GM21381 (cell line): ENCODE measurements at regions not wholly inside any gene's neighbourhood (a gene's known extent, or its start where the extent isn't known, plus 50 kb on each side); places are given as distances from the start of the nearest gene placed in this dataset.

Source experiments
- ATAC-seq: cut with Tn5 transposase; IDR thresholded peaks from one replicate; pipeline ENCODE4 v1.9.1; 2021; ENCODE audit warnings: mild to moderate bottlenecking, moderate library complexity; ENCODE audit not compliant: unreplicated experiment

- ATAC-seq: no peak
Observed at GRCh38 chr1:177490036-177490639, 319.4 kb downstream of the BRINP2 start.

- no peak for ATAC-seq
Observed at GRCh38 chr1:177488722-177489121, 318.0 kb downstream of the BRINP2 start.

GRCh38 chr1:177487481-177487880, 316.7 kb downstream of the BRINP2 start:
- ATAC-seq: no peak

GRCh38 chr1:177480741-177481305, 310.1 kb downstream of the BRINP2 start:
- ATAC-seq: no peak

DNA sequence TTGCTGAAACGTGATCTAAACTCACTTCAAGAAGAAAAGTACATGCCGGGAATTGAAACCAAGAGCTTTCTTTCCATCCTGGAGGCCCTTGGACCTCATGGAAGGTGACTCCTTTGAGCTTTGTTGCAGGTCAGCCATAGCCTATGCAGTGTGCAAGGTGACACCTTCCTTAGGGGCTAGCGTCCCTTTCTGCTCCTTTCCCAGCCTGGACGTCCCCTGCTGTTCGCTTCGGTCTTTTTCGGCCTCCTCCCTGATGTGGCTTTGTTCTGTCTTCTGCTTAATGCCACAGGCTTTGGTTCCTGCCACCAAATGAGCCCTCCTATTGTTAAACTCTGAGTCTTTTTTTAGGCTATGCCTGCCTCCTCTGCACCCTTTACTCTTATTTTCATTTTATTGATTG, 308.8 kb downstream of the BRINP2 start:
- no peak for ATAC-seq

- ATAC-seq: no peak
Observed at GRCh38 chr1:177476676-177477075, 305.9 kb downstream of the BRINP2 start.

DNA sequence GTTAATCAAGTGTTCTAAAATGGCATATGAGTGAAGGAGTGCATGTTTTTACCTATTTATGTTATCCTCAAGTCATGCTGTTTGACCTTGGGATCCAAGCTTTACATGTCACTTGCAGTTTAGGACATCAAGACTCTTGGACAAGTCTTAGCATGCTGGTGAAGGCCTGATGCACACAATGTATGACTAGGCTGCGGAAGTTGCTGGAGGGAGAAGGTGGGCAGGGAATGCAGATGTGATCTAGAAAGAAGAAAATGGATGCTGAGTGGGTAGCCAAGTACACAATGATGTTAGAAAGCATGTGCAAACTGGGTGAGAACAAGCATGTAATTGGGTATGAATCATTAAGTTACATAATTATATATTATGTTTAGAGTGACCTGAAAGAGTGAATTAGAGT, 301.8 kb downstream of the BRINP2 start:
- no peak for ATAC-seq

- ATAC-seq: no peak
Observed at GRCh38 chr1:177471244-177471643, 300.5 kb downstream of the BRINP2 start.

DNA sequence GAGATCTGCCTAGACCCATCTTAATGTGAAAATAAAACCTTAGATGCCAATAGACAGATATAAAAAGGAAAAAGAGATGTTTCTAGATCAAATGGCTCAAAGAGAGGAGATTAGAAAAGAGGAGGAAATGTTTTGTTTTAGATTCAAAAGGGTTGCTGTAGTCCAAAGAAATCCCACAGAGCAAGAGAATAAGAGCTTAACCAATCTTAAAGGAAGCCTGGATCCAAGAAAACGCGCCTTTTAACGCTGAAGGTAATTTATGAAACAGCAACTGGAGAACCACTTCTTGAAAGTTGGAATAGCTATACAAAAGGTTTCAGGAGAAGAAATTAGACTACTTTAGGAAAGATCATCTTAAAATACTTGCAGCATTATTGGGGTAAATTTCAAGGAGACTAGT, 298.8 kb downstream of the BRINP2 start:
- ATAC-seq: no peak

DNA sequence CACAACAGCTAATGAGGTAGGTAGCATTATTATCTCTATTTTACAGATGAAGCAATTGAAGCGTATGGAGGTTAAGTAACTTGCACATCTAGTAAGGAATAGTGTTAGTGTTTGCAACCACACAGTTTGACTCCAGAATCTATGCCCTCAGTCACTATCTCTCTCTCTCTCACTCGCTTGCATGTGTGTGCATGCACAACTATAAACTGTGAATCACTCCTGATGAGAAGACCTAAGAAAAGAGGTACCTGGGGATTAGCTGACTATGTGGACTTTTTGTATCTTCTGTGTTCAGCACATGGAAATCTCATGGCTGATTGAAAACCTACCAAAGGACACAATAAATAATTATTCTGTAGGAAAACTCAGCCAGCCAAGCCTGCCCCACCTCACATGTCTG, 295.5 kb downstream of the BRINP2 start:
- no peak for ATAC-seq

DNA sequence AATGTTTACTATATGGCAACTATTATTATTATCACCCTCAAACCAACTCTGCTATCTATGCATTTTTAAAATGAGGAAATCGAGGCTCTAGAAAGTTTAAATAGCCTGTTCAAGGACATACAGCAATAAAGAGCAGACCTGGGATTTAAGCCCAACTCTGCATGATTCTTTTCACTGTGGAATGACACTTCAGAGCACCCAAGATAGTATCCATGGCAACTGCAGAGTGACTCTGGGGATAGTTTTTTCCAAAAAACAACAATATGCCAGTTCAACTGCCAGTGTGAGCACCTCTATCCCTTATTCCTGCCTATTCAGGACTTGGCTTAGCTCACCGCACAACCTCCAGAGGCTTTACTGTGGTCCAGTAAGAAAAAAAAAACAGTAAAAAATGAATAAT, 293.9 kb downstream of the BRINP2 start:
- ATAC-seq: no peak

DNA sequence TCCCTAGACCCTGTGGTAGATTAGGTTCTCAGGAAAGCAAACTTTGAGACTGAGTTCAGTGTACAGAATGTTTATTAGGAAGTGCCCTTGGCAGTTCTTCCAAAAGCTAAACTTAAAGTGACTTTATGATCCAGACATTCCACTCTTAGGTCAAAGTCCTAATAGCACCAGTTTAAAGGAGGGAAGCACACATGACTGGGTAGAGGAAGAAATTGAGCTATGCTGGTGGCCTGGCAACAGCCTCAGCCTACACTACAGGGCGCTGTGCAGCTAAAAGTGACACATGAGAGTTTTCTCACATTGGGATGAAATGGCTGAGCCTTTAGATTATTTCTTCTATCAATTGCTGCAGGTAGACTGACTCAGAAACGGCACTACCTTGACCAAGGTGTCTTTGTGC, 280.4 kb downstream of the BRINP2 start:
- ATAC-seq: no peak

- ATAC-seq: no peak
Observed at GRCh38 chr1:177448652-177449357, 278.0 kb downstream of the BRINP2 start.

- no peak for ATAC-seq
Observed at GRCh38 chr1:177448036-177448615, 277.4 kb downstream of the BRINP2 start.

DNA sequence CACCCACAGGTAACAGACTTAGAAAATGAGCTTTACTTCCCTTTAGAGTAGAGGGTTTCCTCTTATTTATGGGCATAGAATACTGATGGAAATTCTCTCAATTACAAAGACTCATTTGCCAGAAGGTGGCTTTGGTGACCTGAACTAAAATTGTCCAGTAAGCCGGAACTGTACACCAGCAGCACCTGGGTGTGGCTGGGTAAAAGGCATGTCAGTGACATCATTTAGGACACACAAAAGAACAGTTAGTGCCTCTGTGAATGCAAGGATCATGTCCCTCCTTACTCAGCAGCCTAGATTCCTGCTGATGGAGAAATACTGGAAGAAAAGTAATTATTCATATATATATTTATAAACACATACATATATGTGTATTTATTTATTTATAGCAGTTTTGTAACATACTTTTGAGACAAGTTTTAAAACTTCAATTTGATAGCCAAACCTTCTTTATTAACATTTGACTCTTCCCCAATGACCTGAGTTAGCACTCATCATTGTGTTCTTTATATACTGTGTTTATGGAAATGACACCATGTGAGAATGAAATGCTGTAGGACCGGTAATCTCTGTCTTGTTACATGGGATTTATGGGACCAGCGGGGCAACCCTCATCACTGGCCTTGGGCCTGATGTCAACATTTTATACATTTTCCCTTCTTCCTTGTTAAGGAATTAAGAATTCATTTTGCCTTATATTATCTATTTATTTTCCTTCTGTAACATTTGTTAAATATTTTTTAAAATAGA, 274.4 kb downstream of the BRINP2 start:
- no peak for ATAC-seq

DNA sequence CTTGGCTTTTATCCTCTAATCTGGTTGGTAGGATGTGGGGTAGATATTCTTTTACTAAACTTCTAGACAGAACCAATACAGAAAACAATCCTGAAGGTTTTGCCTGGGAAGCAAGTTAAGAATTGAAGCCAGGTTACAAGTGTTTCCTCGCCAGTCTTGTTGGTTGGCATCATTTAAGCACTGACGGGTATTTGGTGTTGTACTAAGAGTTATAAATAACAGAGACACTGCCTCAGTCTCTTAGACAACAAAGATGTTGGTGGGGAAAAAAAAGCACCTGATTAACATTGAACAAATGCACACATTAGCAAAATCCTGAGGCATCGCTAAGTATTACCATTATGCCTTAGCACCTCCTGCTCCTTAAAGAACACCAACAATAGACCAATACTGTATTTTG, 272.2 kb downstream of the BRINP2 start:
- ATAC-seq: no peak

DNA sequence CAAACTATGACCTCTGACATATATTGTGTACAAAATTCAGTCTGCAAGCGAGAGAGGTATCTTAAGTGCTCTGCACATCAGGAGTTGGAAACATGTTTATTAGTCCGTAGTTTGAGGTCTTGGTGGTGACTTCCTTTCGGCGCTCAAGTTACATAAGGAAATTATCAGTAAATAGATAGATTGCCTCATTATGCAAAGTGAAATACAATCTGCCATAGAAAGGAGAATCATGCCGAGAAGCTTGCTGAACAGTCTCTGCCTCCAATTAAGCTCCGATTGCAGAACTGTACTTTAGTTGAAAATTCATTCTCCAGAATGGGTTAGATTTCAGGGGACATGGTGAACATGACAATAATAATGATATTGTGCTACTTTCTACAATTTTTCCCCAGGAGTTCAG, 271.8 kb downstream of the BRINP2 start:
- ATAC-seq: no peak

DNA sequence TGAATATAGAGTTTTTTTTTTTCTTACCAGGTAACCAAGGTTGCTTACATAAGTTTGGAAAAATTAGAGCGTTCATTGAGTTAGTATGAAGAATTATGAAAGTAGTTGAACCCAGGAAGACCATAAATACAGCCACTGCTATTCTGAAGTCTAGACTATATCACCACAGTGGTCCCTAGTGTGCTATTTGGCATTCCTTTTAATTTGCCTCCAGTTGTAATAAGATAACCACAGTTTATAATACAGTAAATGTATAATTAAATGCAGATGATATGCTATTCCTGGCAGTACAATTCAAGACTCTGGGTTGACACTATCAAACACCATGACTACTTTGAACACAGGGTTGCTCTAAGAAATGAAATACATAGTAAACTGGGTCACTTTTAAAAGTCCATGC, 270.5 kb downstream of the BRINP2 start:
- no peak for ATAC-seq

- no peak for ATAC-seq
Observed at GRCh38 chr1:177440821-177441220, 270.1 kb downstream of the BRINP2 start.

DNA sequence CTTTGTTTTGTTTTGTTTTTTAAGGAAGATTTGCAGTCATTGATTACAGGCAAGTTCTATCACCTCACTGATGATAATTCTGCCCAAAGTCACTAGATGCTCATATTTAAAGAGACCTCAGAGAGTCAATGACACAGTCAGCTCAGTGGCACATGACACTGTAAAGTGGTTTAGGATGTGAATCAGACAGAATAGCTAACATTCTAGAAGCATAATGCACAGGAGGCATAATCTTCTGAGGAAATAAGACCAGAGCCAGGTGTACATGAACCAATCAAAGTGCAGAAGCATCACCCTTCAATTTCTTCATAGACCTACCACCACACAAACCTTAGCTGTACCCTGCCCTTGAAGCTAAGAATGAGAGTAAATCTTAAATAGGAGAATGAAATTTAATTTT, 268.5 kb downstream of the BRINP2 start:
- ATAC-seq: no peak

DNA sequence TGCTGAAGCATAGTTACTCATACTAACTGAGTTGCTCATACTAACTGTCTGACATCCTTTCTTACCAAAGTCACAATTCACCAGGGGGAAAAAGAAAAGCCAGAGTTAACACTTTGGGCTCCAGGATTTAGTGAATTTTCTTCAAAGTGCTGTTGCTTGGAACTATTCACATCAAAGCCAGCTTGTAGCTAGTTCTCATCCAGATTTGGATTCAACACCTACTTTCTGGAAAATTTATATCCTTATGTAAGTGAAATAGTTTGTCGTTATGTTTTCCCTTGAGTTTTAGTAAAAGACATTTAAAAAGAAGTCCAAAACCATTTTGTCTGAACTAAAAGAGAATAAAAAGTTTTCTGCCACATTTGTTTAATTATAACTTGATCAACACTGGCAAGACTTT, 264.6 kb downstream of the BRINP2 start:
- no peak for ATAC-seq

- no peak for ATAC-seq
Observed at GRCh38 chr1:177432897-177433296, 262.1 kb downstream of the BRINP2 start.
